Fibroblast of gingiva (primary cell): ENCODE measurements at regions not wholly inside any gene's neighbourhood (a gene's known extent, or its start where the extent isn't known, plus 50 kb on each side); places are given as distances from the start of the nearest gene placed in this dataset.
"Not testable (repeated sequence)": the region's sequence is repeated elsewhere in the genome, so short reads cannot be mapped to it uniquely, and the experiment has no call there.

ENCODE experiments used
- DNase-seq: peaks from one replicate; pipeline ENCODE4 v3.0.0-alpha.2; 2011; ENCODE audit warnings: low read depth

DNA sequence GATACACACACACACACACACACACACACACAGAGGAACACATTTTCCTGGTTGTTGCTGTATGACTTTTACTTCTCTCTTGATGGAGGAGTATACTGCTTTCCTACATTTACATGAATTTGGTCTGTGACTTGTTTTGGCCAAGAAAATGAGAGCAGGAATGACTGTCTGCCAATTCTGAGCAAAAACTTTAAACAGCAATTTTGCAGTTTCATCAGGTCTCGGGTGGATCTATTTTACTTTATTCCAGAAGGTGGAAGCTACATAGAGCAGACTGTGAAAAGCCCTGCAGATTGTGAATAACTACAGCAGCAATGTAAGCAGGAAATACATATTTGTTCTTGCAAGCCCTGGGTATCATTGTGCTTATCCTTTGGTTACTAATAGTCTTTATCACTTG, 1350.0 kb upstream of the EPHA6 start:
- no peak for DNase-seq

DNA sequence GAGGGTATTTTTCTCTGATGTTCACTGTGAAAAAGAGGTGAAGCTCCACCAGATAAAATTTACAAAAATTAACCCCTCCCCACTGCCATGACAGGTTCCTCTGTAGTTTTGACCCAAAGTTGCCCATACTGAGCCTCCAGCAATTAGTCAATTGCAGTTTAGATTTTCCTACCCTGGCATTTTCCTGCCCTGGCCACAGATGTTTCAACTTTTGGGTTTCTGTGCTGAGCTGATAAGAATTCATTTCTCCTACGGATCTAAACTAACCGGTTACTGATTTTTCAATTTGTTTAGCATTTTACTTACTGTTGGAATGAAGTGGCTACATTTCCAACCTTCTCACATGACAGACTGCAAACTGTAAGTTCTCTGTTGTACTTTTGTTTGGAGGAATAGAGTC, 1346.1 kb upstream of the EPHA6 start:
- DNase-seq, result no peak

DNA sequence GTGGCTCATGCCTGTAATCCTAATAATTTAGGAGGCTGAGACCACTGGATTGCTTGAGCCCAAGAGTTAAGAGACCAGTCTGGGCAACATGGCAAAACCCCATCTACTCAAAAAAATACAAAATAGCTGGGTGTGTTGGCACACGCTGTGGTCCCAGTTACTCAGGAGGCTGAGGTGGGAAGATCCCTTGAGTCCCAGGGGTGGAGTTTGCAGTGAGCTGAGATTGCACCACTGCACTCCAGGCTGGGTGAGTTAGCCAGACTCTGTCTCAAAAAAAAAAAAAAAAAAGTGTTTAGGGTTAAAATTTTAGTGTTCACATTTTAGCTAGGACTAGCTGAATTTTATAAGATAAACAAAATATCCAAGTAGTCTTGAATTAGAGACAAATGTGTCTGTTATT, 1340.1 kb upstream of the EPHA6 start:
- DNase-seq, result no peak

DNA sequence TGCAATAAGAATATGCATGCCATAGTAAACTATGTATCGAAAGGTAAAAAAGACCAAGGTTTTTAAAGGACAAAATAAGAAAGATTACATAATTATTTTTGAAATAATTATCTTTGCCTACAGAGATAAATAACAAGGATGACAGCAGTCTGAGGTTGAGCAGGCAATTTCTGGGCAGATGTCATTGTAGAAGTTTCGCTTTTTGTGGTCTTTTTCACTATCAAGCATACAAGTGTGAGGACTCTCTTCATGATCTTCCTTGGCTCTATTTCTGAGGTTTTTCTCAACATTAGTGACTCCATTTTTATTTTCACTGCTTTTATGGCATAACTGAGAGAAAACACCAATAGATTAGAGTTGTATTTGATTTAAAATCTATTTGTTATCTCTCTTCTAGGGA, 1337.9 kb upstream of the EPHA6 start:
- no peak for DNase-seq

- DNase-seq, result no peak
These were observed 1308.2 kb upstream of the EPHA6 start for GRCh38 chr3:95506174-95506573.

- no peak for DNase-seq
These were observed 1306.3 kb upstream of the EPHA6 start for GRCh38 chr3:95508124-95508523.

DNA sequence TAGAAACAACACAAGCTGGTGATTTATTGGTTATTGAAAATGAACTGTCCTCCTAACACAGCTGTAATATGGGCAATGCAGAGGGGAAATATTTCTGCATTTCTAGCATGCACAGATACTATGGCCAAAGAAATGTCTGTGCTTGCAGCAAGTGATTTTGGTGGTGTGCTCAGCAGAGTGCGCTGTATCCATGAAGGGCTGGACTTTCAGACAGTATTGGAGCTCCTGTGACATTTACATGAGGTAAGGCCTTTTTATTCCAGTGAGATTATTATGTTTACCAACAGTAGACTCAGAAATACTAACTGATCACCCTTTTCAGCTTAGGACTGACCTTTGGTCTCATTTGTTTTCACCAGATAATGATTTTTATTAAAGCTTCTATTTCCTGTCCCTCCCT, 1302.6 kb upstream of the EPHA6 start:
- DNase-seq, result no peak

- DNase-seq, result no peak
These were observed 1300.1 kb upstream of the EPHA6 start for GRCh38 chr3:95514260-95514659.

DNA sequence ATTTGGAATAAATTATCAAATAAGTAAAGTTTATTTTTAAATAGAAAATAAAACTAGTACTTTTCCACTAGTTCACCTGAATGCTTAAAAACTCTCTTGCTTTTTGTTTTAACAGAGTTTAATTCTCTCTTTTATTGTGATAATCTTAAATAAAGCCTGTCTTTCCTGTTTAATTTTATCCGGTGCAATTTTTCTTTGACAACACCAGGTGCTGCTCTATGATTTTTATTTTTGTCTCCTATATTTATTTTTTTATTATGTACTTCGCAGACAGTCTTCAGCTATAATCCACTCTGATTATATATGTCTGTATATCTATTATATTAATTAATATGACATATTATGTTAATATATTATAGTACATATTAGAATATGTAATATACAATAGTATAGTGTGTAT, 1293.0 kb upstream of the EPHA6 start:
- no peak for DNase-seq

- no peak for DNase-seq
These were observed 1291.9 kb upstream of the EPHA6 start for GRCh38 chr3:95522449-95522848.

DNA sequence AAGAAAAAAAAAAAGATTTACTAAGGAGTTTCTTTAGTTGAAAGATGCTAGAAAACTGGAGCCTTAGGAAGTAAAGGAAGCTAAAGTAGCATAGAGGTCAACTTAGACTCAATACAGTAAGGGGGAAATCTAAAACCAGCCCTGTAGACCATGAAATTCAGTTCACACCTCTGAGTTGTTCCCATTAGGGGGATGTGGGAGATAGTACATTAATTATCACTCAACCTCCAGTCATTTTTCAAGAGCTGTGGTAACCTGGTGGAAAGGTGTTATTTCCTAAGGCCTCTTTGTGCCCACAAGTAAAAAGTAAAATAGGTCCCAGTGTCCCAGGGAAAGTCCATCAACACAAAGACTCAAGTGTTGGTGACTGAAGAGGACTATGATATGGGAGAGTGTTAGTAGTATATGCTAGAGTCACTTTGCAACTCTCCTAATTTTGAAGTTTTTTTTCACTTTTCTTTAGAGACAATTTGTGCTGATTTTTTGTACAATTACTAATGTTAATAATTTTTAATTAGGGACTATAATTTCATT, 1274.4 kb upstream of the EPHA6 start:
- no peak for DNase-seq

DNA sequence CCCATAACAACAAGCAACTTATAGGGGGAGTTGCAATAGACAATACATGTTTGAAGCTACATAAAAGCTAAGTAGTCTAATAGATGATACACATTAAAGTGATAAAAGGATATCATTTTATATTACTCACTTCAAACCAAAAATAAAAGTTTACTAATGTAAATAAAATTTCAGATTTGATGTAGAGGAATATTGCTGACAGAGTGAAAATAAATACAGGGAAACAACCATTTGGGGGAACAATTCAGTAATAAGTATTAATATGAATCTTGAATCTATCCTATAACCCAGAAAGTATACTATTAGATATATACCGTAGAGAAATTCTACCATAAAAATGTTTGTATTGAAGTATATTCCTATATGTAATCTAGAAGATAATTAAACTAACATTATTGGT, 1248.9 kb upstream of the EPHA6 start:
- DNase-seq, result no peak

GRCh38 chr3:95567346-95567745, 1247.0 kb upstream of the EPHA6 start:
- DNase-seq, result no peak

DNA sequence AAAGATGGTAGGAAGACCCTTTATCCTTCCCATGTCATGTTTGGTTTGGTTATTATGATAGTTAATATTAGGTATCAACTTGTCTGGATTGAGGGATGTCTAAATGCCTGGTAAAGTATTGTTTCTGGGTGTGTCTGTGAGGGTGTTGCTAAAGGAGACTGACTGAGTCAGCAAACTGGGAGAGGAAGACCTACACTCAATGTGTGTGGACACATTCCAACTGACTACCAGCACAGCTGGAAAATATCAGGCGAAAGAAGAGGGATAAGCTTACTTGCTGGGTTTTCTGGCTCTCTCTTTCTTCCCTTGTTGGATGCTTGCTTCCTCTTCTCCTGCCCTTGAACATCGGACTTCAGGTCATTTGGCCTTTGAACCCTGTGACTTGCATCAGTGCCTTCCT, 1227.6 kb upstream of the EPHA6 start:
- no peak for DNase-seq

DNA sequence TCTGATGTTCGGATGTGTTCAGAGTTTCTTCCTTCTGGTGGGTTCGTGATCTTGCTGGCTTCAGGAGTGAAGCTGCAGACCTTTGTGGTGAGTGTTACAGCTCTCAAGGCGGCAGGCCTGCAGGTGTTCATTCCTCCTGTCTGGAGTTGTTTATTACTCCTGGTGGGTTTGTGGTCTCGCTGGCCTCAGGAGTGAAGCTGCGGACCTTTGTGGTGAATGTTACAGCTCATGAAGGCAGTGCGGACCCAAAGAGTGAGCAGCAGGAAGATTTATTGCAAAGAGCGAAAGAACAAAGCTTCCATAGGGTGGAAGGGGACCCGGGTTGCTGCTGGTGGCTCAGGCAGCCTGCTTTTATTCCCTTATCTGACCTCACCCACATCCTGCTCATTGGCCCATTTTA, 1226.8 kb upstream of the EPHA6 start:
- DNase-seq, result not testable (repeated sequence)

GRCh38 chr3:95588473-95588872, 1225.9 kb upstream of the EPHA6 start:
- DNase-seq, result no peak

GRCh38 chr3:95595416-95596075, 1218.8 kb upstream of the EPHA6 start:
- DNase-seq, result no peak

GRCh38 chr3:95607926-95608325, 1206.5 kb upstream of the EPHA6 start:
- DNase-seq, result no peak

DNA sequence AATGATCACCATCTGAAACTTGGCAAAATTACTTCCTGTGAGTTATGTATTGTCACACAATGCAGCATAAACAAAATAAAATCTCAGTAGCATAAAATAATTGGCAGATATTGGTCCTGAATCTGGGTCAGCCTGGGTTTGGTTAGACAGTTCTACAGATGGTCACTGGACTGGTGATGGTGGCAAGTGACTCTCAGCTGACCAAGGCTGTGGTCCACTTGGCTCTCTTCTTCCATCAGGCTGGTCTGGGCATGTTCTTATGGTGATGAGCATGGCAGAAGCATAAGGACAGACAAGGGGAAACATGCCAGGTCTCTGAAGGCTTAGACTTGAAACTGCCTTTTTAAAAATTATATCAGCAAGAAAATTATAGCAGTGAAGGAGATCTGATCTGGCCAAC, 1205.0 kb upstream of the EPHA6 start:
- no peak for DNase-seq

DNA sequence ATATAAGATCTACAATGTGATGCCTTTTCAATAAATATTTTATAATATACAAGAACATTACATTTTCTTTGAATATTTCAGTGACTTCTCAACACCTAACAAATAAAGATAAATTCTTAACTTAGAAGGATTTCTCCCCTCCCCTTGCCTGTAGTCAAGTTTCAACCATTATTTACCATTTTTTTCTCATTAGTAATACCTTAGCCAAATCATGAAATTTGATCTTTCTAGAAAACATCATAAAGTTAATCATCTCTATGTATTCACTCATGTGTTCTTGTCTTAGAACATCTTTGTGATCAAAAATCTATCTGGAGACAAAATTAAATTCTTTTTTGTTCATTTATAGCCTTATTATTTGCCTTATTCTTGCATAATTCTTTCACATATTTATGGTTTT, 1201.8 kb upstream of the EPHA6 start:
- no peak for DNase-seq

DNA sequence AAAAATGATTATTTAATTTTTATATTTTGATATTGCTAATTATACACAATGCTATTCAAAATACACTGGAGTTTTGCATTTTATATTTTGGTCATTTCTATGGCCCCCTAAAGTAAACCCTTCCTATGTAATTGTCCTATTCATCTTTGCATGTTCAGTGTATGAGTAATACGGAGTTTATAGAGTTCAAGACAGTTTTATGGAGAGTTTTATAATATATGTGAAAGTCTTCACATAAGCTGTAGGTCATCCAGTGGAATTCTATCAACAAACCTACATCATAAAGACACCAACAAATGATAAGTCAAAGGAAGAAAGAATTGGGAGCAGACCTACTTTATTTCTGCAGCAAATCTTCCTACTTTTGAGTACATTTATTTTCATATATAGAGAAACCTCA, 1200.4 kb upstream of the EPHA6 start:
- no peak for DNase-seq

DNA sequence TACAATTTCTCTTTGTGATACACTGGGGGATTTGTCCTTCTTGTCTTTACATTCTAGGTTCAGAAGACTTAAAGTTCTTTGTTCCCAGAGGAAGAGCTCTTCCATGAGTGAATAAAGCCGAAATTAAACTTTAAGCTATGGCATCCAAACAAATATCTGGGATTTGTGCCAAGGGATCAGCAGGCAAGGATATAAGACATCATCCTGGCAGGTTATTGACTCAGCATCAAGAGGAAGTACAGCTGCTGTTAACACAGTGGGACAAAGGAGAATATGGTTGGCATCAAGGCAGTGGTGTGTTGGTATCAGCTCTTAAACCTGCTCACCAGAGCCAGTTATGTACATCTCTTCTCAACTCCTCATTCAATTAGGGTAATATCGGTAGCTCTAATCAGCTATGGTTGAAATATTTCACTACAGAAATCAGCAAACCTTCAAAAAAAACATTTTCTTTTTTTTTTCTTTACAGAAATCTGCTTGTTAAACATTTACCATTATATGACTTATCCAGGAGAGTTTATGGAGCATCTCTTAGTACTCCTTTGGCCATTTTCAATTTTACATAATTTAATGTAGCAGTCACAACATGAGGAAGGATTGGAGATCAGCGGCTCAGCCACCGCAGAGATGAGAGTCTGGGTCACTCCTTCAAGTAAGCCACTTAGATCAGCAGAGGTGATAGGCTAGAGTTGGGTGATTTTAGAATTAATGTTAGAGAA, 1198.6 kb upstream of the EPHA6 start:
- DNase-seq, result no peak

DNA sequence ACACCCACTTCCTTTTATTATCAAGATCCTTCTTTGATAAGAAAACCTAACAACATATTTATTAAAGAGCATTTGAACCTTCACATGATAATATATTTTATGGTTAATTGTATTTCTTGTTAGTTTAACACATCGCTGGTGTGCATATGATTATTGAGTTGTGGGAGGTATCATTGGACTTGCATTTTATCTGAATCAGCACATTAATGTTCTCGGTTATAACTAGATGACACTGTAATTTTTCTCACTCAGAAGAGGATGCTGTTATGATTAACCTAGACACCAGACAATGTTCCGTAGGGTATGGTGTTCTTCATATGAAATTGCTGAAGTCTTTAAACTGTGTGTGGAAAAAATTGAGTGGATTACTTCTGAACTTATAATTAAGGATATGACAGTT, 1188.3 kb upstream of the EPHA6 start:
- DNase-seq, result no peak

DNA sequence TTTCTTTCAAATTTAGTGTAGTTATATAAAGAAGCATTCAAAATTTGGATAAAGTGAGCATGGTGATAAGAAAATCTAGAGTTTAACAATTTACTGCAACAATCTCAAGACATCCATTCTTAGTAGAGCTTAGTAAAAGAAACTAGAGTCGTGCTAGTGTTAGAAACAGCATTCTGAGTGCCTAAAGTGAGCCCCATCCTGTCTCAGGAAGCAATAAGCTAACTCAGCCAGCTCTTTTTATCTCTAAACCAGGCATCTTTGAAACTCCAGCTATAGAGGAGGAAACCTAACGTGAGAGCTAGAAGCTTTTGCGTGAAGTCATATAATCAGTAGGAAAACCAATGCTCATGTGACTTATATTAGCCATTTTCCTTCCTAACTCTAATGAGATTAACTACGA, 1187.1 kb upstream of the EPHA6 start:
- no peak for DNase-seq
